MM.1S (cell line): ENCODE measurements at regions not wholly inside any gene's neighbourhood (a gene's known extent, or its start where the extent isn't known, plus 50 kb on each side); places are given as distances from the start of the nearest gene placed in this dataset.

Source experiments
- EZH2 ChIP-seq: fragments of 300-600 bp; sonication (generic); optimal IDR thresholded peaks from 2 replicates; pipeline ENCODE3; 2017; ENCODE audit warnings: low read depth, mild to moderate bottlenecking, antibody characterized with exemption, low read length, mixed read lengths
- EZH2phosphoT487 ChIP-seq: fragments of 300-600 bp; sonication (generic); IDR thresholded peaks from 2 replicates; pipeline ENCODE4 v1.6.1; 2018; ENCODE audit warnings: antibody characterized with exemption, low read length
- TF ChIP-seq, protein P1 (sequence below): fragments of 300-600 bp; sonication (generic); IDR thresholded peaks from 2 replicates; pipeline ENCODE4 v1.5.1; 2016; ENCODE audit warnings: antibody characterized with exemption, low read length, mixed read lengths

DNA sequence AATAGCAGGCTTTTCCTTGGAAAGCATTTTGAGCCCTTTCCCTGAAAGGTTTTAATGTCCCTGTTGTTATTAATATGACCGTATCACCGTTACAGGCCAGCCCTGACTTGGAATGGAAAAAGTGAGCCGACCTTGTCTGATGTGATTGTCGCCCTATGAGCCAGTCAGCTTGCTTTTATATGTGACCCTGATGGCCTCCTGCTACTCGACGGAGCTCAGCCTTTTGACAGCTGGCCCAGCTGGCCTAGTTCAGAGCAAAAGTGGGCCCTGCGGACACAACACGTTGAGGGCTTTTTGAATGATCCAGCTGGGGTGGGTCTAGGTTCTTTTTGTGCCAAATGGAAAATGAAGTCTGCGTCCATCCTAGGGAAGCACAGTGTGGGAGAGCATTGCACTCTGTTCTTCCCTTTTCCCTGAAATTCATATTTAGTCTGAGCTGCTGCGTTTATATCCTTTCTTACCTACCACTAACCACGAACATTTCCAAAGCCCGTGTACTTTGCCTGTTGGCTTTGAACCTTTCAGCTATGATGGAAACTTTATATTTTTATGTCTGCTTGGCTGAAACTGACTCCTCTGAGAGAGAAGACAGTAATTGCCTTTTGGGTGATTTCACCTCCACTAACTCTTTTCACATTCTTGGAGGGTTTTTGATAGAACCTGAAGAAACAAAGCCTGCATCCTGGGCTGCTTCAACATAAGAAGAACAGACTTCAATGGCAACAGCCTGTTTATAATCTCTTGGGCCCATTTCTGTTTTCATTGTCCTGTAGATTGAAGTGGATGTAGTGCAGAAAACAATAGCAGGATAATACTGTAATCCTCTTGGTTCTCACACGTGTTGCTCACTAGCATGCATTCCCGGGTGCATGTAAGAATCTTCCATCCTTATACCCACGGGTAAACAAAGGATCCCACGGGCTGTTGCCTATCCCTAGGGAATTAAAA lies 121.8 kb upstream of the HDGFL1 start:
- TF ChIP-seq EZH2, result no peak
- TF ChIP-seq, protein P1, sequence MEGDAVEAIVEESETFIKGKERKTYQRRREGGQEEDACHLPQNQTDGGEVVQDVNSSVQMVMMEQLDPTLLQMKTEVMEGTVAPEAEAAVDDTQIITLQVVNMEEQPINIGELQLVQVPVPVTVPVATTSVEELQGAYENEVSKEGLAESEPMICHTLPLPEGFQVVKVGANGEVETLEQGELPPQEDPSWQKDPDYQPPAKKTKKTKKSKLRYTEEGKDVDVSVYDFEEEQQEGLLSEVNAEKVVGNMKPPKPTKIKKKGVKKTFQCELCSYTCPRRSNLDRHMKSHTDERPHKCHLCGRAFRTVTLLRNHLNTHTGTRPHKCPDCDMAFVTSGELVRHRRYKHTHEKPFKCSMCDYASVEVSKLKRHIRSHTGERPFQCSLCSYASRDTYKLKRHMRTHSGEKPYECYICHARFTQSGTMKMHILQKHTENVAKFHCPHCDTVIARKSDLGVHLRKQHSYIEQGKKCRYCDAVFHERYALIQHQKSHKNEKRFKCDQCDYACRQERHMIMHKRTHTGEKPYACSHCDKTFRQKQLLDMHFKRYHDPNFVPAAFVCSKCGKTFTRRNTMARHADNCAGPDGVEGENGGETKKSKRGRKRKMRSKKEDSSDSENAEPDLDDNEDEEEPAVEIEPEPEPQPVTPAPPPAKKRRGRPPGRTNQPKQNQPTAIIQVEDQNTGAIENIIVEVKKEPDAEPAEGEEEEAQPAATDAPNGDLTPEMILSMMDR, result no peak
- no peak for TF ChIP-seq EZH2phosphoT487
